H1 (cell line): ENCODE measurements at regions not wholly inside any gene's neighbourhood (a gene's known extent, or its start where the extent isn't known, plus 50 kb on each side); places are given as distances from the start of the nearest gene placed in this dataset.

Source experiments
- CTCF ChIA-PET: fragments of 300-600 bp; sonication (Branson Sonifier 250); formaldehyde crosslinking; loops from one replicate; lab custom pipeline; 2021; ENCODE audit not compliant: partially characterized antibody; lab: Charles Lee
- POLR2A ChIA-PET: fragments of 300-600 bp; sonication (Branson Sonifier 250); formaldehyde crosslinking; loops from one replicate; lab custom pipeline; 2021; ENCODE audit warnings: inconsistent platforms; ENCODE audit not compliant: partially characterized antibody; lab: Charles Lee
- DNase-seq, 2 experiments: peaks; one replicate each; pipeline versions ENCODE4 v3.0.0 to v3.0.0-alpha.2; 2010 to 2022; ENCODE audit warnings: low spot score in 2 of 2, low read depth in 1 of 2, mixed read lengths in 1 of 2
- FAIRE-seq: peaks from 2 replicates; lab custom pipeline; 2011; peaks lifted over from hg19 to GRCh38; lab: Jason Lieb, UNC
- H2AFZ ChIP-seq: 2 replicates; pipeline ENCODE4 v1.8.1; 2012; ENCODE audit warnings: low read length, inconsistent platforms
- H2AK5ac ChIP-seq: 2 replicates; pipeline ENCODE4 v1.6.1; 2013; ENCODE audit warnings: low read depth, low read length
- H2BK120ac ChIP-seq: replicated peaks from 2 replicates; pipeline ENCODE3; 2013; ENCODE audit warnings: low read depth, low read length, inconsistent platforms
- H2BK12ac ChIP-seq: 2 replicates; pipeline ENCODE4 v1.6.1; 2013; ENCODE audit warnings: low read depth, low read length
- H2BK15ac ChIP-seq: 2 replicates; pipeline ENCODE4 v1.6.1; 2013; ENCODE audit warnings: low read length
- H2BK20ac ChIP-seq: 2 replicates; pipeline ENCODE4 v1.6.1; 2013; ENCODE audit warnings: low read length
- H2BK5ac ChIP-seq: 2 replicates; pipeline ENCODE4 v1.6.1; 2013; ENCODE audit warnings: low read depth, low read length
- H3K14ac ChIP-seq: 2 replicates; pipeline ENCODE4 v1.6.1; 2013; ENCODE audit warnings: inconsistent platforms; ENCODE audit not compliant: insufficient read length
- H3K18ac ChIP-seq: 2 replicates; pipeline ENCODE4 v1.6.1; 2013; ENCODE audit warnings: low read length; ENCODE audit errors: extremely low read depth
- H3K23ac ChIP-seq: 2 replicates; pipeline ENCODE4 v1.6.1; 2013; ENCODE audit warnings: inconsistent platforms; ENCODE audit not compliant: insufficient read length
- H3K23me2 ChIP-seq: 2 replicates; pipeline ENCODE4 v1.6.1; 2013; ENCODE audit warnings: low read depth, low read length
- H3K27ac ChIP-seq: 2 replicates; pipeline ENCODE4 v1.6.1; 2011; ENCODE audit warnings: low read depth, low read length, inconsistent platforms
- H3K27me3 ChIP-seq, 4 experiments: replicated peaks in 1 of 4; 1 replicate in 1 of 4; 2 replicates in 3 of 4; pipeline versions ENCODE4 v1.6.1 to v1.8.1; 2011 to 2013; ENCODE audit warnings: low read length in 3 of 4, mild to moderate bottlenecking in 3 of 4, inconsistent platforms in 2 of 4, mixed read lengths in 2 of 4, moderate library complexity in 1 of 4; ENCODE audit not compliant: control insufficient read depth in 3 of 4, insufficient read depth in 3 of 4; ENCODE audit errors: extremely low read depth in 1 of 4
- H3K36me3 ChIP-seq, 4 experiments: 2 replicates each; pipeline versions ENCODE4 v1.6.1 to v1.8.1; 2011 to 2013; ENCODE audit warnings: mild to moderate bottlenecking in 4 of 4, low read length in 3 of 4, moderate library complexity in 2 of 4, control low read depth in 1 of 4, inconsistent platforms in 1 of 4; ENCODE audit not compliant: insufficient read depth in 4 of 4, control insufficient read depth in 2 of 4
- H3K4ac ChIP-seq: replicated peaks from 2 replicates; pipeline ENCODE3; 2013; ENCODE audit warnings: low read length, low read depth, mixed read lengths, inconsistent platforms; ENCODE audit not compliant: insufficient read length
- H3K4me1 ChIP-seq, 4 experiments: replicated peaks in 1 of 4; 1 replicate in 1 of 4; 2 replicates in 3 of 4; pipeline versions ENCODE4 v1.6.1 to v1.8.1; 2011 to 2013; ENCODE audit warnings: low read length in 3 of 4, inconsistent platforms in 2 of 4, mixed read lengths in 1 of 4; ENCODE audit not compliant: insufficient read depth in 4 of 4, control insufficient read depth in 3 of 4
- H3K4me2 ChIP-seq, 2 experiments: 2 replicates each; pipeline versions ENCODE4 v1.6.1 to v1.8.1; 2011 to 2013; ENCODE audit warnings: low read depth in 2 of 2, low read length in 2 of 2, control low read depth in 1 of 2, inconsistent platforms in 1 of 2, mild to moderate bottlenecking in 1 of 2; ENCODE audit not compliant: insufficient read depth in 1 of 2
- H3K4me3 ChIP-seq, 4 experiments: fragments of 200-600, 300-600 bp in 1 of 4; sonication (generic), shearing (Covaris generic), sonication (Bioruptor Twin) in 1 of 4; 2 replicates each; pipeline versions ENCODE4 v1.5.1 to v1.8.1; 2011 to 2016; ENCODE audit warnings: low read length in 4 of 4, low read depth in 3 of 4, control low read depth in 2 of 4, inconsistent platforms in 2 of 4, mild to moderate bottlenecking in 2 of 4, mixed read lengths in 1 of 4, moderate library complexity in 1 of 4; ENCODE audit not compliant: insufficient read depth in 2 of 4; ENCODE audit errors: extremely low read depth in 1 of 4
- H3K56ac ChIP-seq: replicated peaks from 2 replicates; pipeline ENCODE3; 2013; ENCODE audit warnings: low read depth, mild to moderate bottlenecking, mixed read lengths, low read length, inconsistent platforms; ENCODE audit not compliant: insufficient read length
- H3K79me1 ChIP-seq: 2 replicates; pipeline ENCODE4 v1.6.1; 2013; ENCODE audit warnings: low read depth, low read length, control low read depth
- H3K79me2 ChIP-seq, 2 experiments: 2 replicates each; pipeline versions ENCODE4 v1.6.1 to v1.8.1; 2012 to 2013; ENCODE audit warnings: low read length in 2 of 2, mild to moderate bottlenecking in 2 of 2, inconsistent platforms in 1 of 2; ENCODE audit not compliant: insufficient read depth in 2 of 2, control insufficient read depth in 1 of 2
- H3K9ac ChIP-seq, 4 experiments: replicated peaks in 1 of 4; 1 replicate in 1 of 4; 2 replicates in 3 of 4; pipeline versions ENCODE4 v1.6.1 to v1.8.1; 2011 to 2013; ENCODE audit warnings: low read depth in 3 of 4, low read length in 3 of 4, control low read depth in 2 of 4, mild to moderate bottlenecking in 2 of 4, moderate library complexity in 2 of 4, inconsistent platforms in 1 of 4; ENCODE audit errors: extremely low read depth in 1 of 4
- H3K9me3 ChIP-seq, 2 experiments: 2 replicates each; pipeline versions ENCODE4 v1.6.1 to v1.8.1; 2012 to 2013; ENCODE audit warnings: mild to moderate bottlenecking in 2 of 2, moderate library complexity in 2 of 2, control low read depth in 1 of 2, inconsistent platforms in 1 of 2, low read depth in 1 of 2, low read length in 1 of 2, mixed read lengths in 1 of 2; ENCODE audit not compliant: insufficient read depth in 2 of 2
- H4K20me1 ChIP-seq, 2 experiments: replicated peaks in 1 of 2; 2 replicates each; pipeline versions ENCODE3 to v1.8.1; 2011 to 2013; ENCODE audit warnings: inconsistent platforms in 2 of 2, low read length in 2 of 2, mild to moderate bottlenecking in 1 of 2; ENCODE audit not compliant: insufficient read depth in 2 of 2, control insufficient read depth in 1 of 2
- H4K5ac ChIP-seq: 2 replicates; pipeline ENCODE4 v1.6.1; 2013; ENCODE audit warnings: low read length, low read depth, mixed read lengths, inconsistent platforms; ENCODE audit not compliant: insufficient read length
- H4K8ac ChIP-seq: 2 replicates; pipeline ENCODE4 v1.8.0; 2013; ENCODE audit warnings: mild to moderate bottlenecking, moderate library complexity, low read length, inconsistent platforms; ENCODE audit not compliant: insufficient read depth; ENCODE audit errors: extremely low read depth
- H4K91ac ChIP-seq: replicated peaks from 2 replicates; pipeline ENCODE3; 2013; ENCODE audit warnings: low read length, mixed read lengths, inconsistent platforms; ENCODE audit not compliant: insufficient read length
- BRCA1 ChIP-seq: IDR thresholded peaks from 2 replicates; pipeline ENCODE4 v1.6.1; 2012; ENCODE audit warnings: low read depth, low read length, improper control_type of control experiment
- EP300 ChIP-seq, 2 experiments: IDR thresholded peaks; 1 replicate in 1 of 2; 2 replicates in 1 of 2; pipeline ENCODE4 v1.6.1; 2011 to 2012; ENCODE audit warnings: low read depth in 2 of 2, low read length in 2 of 2, mild to moderate bottlenecking in 2 of 2, borderline replicate concordance in 1 of 2, inconsistent platforms in 1 of 2, moderate library complexity in 1 of 2
- EZH2 ChIP-seq: fragments of 200-600 bp; sonication (generic); IDR thresholded peaks from 2 replicates; pipeline ENCODE4 v1.7.1; 2012; ENCODE audit warnings: low read depth, mild to moderate bottlenecking, moderate library complexity, low read length, inconsistent platforms; ENCODE audit not compliant: severe bottlenecking
- SAP30 ChIP-seq: fragments of 300-600 bp; sonication (generic); IDR thresholded peaks from 2 replicates; pipeline ENCODE4 v1.7.1; 2012; ENCODE audit warnings: low read length, moderate library complexity, mild to moderate bottlenecking, inconsistent platforms; ENCODE audit not compliant: insufficient read depth, insufficient replicate concordance
- SP2 ChIP-seq: IDR thresholded peaks from 2 replicates; pipeline ENCODE4 v1.6.1; 2012; ENCODE audit warnings: mild to moderate bottlenecking, low read length, inconsistent platforms
- SUZ12 ChIP-seq: fragments of 200-600 bp; sonication (generic); IDR thresholded peaks from 2 replicates; pipeline ENCODE4 v1.6.1; 2012; ENCODE audit warnings: mild to moderate bottlenecking, inconsistent platforms, low read length, moderate library complexity, mixed read lengths
- TBP ChIP-seq: IDR thresholded peaks from 2 replicates; pipeline ENCODE4 v1.6.1; 2011; ENCODE audit warnings: low read depth, low read length, improper control_type of control experiment
- YY1 ChIP-seq: IDR thresholded peaks from 2 replicates; pipeline ENCODE4 v1.6.1; 2011; ENCODE audit warnings: low read depth, mild to moderate bottlenecking, low read length
- ZNF274 ChIP-seq: IDR thresholded peaks from 2 replicates; pipeline ENCODE4 v1.7.0; 2012; ENCODE audit warnings: low read length, borderline replicate concordance; ENCODE audit errors: extremely low read depth
- WGBS, 2 experiments: shearing (Covaris generic) in 1 of 2; methylation state at CpG; one replicate each; pipeline versions ENCODE4 v1.1.6 to v1.1.7; 2013 to 2015; ENCODE audit warnings: low lambda C conversion rate in 2 of 2, mixed read lengths in 2 of 2, inconsistent platforms in 1 of 2, low coverage in 1 of 2, missing lambda C conversion rate in 1 of 2; ENCODE audit not compliant: insufficient replicate concordance in 2 of 2, insufficient coverage in 1 of 2, insufficient read length in 1 of 2; ENCODE audit errors: extremely low coverage in 1 of 2, missing lambda C conversion rate in 1 of 2; 5-methylcytosine and 5-hydroxymethylcytosine counted together
- TF ChIP-seq, protein P1 (sequence below): IDR thresholded peaks from 2 replicates; pipeline ENCODE4 v1.6.1; 2012; ENCODE audit warnings: inconsistent platforms

DNA sequence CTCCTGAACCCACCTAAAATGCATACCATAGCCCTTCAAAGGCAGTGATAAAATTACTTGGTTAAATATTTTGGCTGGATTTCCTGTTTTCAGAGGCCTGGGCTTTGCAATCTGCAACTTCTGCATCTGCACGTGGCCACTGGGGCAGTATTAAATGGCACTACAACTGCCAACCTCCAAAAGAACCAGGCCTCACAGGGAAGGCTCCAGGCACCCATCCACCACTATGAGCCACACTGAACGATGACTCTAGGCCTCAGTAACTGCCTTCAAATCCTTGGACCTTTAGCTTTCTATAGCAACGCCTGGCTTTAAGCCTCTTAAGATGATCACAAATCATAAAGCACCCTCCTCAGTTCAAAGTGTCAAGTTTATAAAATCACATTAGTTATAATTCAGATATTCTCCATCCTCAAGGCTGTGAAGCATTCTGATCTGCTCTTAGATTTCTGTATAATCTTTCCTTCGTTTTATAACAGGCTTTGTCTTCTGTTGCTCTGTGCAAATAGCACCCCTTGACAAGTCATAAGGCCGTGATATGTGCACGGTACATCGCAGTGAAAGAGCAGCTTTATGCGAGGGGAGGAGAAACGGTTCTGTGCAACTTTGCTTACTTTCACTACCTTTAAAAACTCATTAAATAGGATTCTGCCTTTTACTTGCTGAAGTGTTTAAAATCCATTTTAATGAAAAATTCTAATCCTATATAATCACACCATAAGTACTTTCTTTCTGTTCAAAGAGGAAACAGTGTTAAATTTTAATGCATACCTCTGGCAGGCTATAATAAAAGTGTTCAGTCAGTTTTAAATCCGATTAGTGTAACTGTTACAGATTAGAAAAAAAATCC, 196.4 kb upstream of the G2E3 start:
- Histone ChIP-seq H3K9me3 (peaks cover 0 to 6% of the 10 kb centered on the region in 2 experiments; a peak in 1 of 4 replicates), H3K4ac (no peak overlapping the region), H3K79me1 (no peaks in the 10 kb centered on the region), H3K14ac (no peak overlapping the region), H2AFZ (no peak overlapping the region), H2BK5ac (no peak overlapping the region), H4K20me1 (no peaks in the 10 kb centered on the region), H3K27ac (no peak overlapping the region), H3K27me3 (no peaks in the 10 kb centered on the region), H3K23ac (no peak overlapping the region), H2BK120ac (no peak overlapping the region), H4K91ac (no peak overlapping the region), H3K23me2 (no peaks in the 10 kb centered on the region), H4K8ac (no peak overlapping the region), H2BK20ac (no peak overlapping the region), H2BK12ac (no peak overlapping the region), H3K36me3 (no peaks in the 10 kb centered on the region), H3K4me2 (peak overlapping the region in 1 of 2 experiments; percentile 59; a peak in 1 of 4 replicates), H3K79me2 (no peaks in the 10 kb centered on the region), H3K56ac (no peak overlapping the region), H4K5ac (no peak overlapping the region), H2BK15ac (no peak overlapping the region), H3K4me1 (no peaks in the 10 kb centered on the region), H3K9ac (no peak overlapping the region), H2AK5ac (no peak overlapping the region), H3K18ac (no peak overlapping the region), H3K4me3 (peak overlapping the region in 1 of 4 experiments; percentile 24; a peak in 1 of 8 replicates)
- 92% methylated on average over 10 of the region's 10 CpGs; no CpG with 5 or more reads in 1 of the 2 experiments for WGBS, 2 experiments
- CTCF ChIA-PET, result interaction anchor here (1.0 to 1.4 kb wide), 2 partner anchors 13 to 80 kb away, joined by 3 to 7 read pairs; no protein-coding TSS in a partner anchor
- POLR2A ChIA-PET, result interaction anchor here (0.6 kb wide), 1 partner anchor 1034 kb away, joined by 3 read pairs; no protein-coding TSS in a partner anchor
- TF ChIP-seq SUZ12 (no peak), SP2 (no peak), BRCA1 (no peak), EZH2 (no peak), ZNF274 (no peak), TBP (no peak), SAP30 (no peak), EP300 (IDR thresholded peaks at IDR 0.05; ENCODE audit: borderline replicate concordance in 1 of 2, low read depth in 2 of 2, low read length in 2 of 2) (no peak), YY1 (no peak)
- TF ChIP-seq, protein P1, sequence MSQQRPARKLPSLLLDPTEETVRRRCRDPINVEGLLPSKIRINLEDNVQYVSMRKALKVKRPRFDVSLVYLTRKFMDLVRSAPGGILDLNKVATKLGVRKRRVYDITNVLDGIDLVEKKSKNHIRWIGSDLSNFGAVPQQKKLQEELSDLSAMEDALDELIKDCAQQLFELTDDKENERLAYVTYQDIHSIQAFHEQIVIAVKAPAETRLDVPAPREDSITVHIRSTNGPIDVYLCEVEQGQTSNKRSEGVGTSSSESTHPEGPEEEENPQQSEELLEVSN, result no peak
- FAIRE-seq (no peak), DNase-seq (no peak)
